HG02798 (cell line): ENCODE measurements at regions not wholly inside any gene's neighbourhood (a gene's known extent, or its start where the extent isn't known, plus 50 kb on each side); places are given as distances from the start of the nearest gene placed in this dataset.
"Not testable (repeated sequence)": the region's sequence is repeated elsewhere in the genome, so short reads cannot be mapped to it uniquely, and the experiment has no call there.

Experiments
- ATAC-seq: cut with Tn5 transposase; IDR thresholded peaks from one replicate; pipeline ENCODE4 v1.9.1; 2021; ENCODE audit warnings: mild to moderate bottlenecking; ENCODE audit not compliant: unreplicated experiment, poor library complexity

DNA sequence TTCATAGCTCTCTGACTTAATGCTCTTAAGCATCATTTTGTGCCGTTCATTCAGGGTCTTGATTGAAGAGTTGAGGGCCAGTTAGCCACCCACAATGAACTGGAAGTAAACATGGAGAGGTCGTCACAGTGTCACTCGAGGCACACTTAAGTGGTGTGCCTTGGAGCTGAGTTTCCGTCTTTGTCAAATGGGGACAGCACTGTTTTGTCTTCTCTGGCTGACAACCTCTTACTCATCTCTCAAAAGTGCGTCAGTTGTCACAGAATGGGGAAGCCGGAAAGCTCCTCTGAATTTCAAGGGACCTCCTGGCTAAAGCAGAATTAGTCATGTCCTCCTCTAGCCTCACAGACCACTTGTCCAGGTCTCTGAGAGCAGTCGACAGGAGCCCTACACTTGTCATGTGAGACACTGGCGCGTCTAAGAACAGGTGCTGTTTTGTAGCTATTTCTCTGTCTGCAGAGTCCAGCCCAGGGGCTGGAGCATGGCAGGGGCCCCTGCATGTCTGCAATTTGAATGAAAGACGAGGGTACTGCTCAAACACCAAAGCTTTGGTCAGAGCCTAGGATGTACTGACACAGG is 231.5 kb downstream of the NPIPA7 start:
- ATAC-seq = not testable (repeated sequence)

DNA sequence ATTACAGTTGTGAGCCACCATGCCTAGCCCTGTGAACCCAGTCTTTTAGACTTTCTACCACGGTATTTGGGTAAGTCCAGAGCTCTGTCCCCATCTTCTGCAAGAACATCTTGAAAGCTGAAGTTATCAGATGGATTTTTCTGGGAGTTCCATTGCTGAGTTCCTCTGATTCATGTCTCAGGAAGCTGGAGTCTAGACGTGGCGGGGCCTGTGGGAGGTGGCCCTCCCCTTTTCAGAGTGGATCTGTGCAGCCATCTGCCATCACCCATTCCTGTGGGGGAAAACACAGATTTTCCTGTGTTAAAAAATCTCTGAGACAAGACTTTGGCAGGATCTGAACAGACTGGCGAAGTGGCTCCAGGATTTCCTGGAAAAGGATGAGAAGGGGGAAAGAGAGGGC is 234.3 kb downstream of the NPIPA7 start:
- not testable (repeated sequence) for ATAC-seq

DNA sequence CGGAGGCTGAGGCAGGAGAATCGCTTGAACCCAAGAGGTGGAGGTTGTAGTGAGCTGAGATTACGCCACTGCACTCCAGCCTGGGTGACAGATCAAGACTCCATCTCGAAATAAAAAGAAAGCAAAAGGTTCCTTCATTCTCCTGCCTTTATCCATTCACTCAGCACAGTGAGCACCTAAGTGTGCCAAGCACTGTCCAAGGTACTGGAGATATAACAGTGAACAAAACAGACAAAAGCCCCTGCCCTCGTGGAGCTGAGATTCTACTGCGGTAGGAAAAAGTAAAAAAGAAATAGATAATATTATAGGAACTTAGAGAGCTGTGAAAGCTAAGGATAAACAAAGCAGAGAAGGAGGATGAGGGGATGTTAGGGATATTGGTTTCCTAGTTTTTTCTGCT is 235.5 kb downstream of the NPIPA7 start:
- not testable (repeated sequence) for ATAC-seq

DNA sequence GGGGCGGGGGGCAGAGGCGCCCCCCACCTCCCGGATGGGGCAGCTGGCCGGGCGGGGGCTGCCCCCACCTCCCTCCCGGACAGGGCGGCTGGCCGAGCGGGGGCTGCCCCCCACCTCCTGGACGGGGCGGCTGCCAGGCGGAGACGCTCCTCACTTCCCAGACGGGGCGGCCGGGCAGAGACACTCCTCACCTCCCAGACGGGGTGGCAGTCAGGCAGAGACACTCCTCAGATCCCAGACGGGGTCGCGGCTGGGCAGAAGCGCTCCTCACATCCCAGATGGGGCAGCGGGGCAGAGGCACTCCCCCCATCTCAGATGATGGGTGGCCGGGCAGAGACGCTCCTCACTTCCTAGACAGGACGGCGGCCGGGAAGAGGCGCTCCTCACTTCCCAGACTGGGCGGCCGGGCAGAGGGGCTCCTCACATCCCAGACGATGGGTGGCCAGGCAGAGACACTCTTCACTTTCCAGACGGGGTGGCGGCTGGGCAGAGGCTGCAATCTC is 240.1 kb downstream of the NPIPA7 start:
- not testable (repeated sequence) for ATAC-seq

DNA sequence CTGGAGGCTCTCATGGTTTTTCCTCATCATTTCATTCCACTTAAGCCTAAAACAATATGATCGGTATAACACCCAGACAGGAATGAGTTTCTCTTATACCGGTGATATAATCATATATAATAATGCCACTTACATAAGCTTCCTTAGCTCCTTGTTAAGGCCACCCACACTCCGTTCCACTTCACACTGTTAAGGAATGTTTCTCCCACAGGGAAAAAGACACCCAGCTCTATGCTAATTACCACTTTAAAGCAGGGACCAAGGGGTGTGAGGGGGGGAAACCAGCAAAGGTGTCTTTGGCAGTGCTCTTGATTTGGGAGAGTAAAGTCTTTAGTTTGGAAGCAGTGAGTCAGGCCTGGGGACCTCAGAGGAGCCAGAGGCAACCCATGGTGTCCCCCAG is 245.4 kb downstream of the NPIPA7 start:
- not testable (repeated sequence) for ATAC-seq

DNA sequence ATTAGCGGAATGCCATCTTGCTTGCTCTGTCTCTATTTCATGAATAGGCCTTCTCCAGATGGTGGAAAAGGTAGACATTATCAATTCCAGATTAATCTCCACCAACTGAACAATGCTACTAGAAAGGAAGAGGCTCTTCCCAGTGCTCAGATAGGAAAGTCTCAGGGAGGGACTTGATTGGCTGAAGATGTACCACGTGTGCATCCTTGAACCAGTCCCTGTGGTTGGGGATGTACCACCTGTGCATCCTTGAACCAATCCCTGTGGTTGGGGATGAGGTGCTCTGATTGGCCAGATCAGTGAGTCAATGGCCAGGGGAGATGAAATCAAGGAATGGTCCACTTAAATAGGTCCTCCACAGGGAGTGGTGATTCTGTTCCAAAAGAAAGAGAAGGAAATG is 246.2 kb downstream of the NPIPA7 start:
- not testable (repeated sequence) for ATAC-seq

DNA sequence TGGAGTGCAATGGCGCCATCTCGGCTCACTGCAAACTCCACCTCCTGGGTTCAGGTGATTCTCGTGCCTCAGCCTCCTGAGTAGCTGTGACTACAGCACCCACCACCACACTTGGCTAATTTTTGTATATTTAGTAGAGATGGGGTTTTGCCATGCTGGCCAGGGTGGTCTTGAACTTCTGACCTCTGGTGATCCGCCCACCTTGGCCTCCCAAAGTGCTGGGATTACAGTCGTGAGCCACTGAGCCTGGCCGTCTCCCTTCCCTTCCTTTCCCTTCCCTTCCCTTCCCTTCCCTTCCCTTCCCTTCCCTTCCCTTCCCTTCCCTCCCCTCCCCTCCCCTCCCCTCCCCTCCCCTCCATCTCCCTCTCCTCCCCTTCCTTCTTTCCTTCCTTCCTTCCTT is 248.9 kb downstream of the NPIPA7 start:
- not testable (repeated sequence) for ATAC-seq

DNA sequence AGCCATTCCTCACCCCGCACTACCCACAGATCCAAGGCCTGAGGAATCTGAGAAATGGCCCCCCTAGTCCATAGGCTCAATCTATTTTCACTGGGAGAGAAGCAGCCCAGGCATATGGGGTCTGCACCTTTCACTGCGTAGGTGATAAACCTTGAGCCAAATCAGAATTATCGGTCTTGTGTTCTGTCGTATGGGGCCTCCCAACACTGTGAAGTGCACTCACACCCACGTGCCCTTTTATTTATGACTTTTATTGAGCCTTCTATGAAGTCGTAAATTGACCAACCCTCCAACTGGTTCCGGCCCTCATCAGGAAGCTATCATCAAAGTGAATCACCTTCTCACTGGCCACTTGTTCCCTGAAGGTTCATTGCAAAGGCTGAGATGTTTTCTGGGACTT is 259.3 kb downstream of the NPIPA7 start:
- ATAC-seq = not testable (repeated sequence)

DNA sequence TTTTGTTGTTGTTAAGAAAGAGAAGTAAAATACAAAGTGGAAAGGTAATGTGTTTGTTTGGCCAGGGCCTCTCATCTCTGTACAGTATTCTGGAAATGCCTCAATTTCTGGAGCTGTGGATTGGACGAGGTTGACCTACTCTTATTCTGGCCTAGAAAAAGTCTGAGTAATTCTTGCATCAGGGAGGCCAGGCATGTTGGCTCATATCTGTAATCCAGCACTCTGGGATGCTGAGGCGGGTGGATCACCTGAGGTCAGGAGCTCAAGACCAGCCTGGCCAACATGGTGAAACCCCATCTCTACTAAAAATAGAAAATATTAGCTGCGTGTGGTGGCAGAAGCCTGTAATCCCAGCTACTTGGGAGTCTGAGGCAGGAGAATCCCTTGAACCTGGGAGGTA is 259.8 kb downstream of the NPIPA7 start:
- not testable (repeated sequence) for ATAC-seq

DNA sequence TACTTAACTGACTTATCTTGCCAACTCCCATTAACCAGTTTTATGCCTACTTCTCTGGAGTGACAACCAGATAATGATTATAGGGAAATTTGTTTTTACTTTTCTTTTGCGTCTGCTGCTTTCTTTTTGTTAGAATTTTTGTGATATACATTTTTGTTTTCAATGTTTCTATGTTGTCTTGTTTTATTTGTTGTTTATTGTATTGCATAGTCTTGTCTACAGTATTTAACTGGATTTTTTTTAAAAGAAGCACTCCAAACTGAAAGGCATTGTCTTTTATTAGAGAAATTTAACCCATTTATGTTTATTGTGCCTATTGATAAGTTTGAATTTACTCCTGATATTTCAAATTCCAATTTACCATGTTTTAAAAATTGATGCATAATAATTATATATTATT is 264.9 kb downstream of the NPIPA7 start:
- ATAC-seq = not testable (repeated sequence)

DNA sequence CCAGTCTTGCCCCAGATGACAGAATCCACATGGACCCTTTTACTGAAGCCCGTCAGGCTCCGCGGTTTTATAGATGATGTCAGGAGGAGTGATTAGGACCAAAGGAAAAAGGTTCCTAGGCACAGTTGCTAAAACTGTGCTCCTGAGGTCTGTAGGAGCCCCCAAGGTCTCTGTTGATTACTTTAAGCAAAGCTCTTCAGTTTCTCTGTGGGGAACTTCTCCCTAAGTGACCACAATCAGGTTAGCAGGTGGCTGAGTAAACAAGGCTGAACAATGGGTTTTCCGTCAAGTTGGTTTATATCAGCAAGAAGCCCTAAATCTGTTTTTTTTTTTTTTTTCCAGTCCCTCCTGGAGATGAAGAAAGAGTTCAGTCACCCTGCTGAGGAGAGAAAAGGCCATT is 269.1 kb downstream of the NPIPA7 start:
- ATAC-seq = not testable (repeated sequence)

DNA sequence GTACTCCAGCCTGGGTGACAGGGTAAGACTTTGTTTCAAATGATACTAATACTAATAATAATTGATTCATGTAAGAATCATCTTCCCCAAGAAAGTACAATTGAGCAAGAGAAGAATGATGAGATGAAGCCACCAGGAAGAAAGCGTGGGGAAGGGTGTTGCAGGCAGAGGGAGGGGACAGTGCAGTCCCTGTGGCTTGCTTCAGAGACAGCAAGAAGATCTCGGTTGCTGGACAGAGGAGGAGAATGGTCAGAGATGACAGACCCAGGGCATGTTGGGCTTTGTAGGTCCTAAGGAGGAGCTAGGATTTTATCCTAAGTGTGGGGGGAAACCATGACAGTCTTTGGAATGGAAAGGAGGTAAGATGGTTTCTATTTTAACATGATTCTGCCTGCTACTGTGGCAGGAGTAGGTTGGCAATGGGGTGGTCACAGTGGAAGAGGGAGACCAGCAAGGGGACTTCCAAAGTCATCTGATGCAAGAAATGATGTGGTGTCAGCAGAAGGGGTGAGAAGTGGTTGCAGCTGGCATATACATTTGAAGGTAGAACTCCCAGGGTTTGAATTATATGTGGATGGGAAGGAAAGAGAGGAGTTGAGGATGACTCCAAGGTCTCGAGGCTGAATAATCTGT is 293.4 kb downstream of the NPIPA7 start:
- ATAC-seq = not testable (repeated sequence)

DNA sequence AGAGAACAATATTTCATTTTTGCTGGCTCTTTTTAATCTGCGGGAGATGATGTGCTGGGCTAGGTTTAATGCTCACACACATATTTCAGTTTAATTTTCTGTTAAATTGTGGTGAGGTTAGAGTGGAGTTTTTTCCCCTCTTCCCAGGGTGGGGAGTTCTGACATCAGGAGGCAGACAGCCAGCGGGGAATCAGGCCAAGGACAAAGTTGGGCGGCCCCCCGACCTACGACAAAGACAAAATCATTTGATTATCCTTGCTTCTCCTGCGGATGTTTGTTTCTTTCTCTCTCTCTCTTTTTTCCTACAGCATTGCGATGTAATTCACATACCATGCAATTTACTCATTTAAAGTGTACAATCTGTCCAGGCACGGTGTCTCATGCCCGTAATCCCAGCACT is 295.9 kb downstream of the NPIPA7 start:
- ATAC-seq = not testable (repeated sequence)

DNA sequence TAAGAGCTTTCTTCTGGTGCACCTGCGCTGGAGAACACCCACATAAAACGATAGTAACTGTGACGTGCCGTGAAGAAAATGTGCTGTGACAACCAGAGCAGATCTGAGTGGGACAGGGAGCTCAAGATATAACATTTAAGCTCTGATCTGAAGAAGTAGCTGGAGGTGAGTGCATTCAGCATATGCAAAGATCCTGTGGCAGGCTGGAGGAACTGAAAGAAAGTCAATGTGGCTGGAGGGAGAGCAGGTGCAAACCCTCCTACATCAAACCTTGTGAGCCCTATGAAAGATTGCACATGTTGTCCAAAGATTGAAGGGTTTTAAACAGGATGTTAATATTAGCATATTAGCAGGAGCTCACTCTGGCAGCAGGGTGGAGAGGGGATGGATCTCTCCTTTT is 342.9 kb downstream of the NPIPA7 start:
- not testable (repeated sequence) for ATAC-seq

DNA sequence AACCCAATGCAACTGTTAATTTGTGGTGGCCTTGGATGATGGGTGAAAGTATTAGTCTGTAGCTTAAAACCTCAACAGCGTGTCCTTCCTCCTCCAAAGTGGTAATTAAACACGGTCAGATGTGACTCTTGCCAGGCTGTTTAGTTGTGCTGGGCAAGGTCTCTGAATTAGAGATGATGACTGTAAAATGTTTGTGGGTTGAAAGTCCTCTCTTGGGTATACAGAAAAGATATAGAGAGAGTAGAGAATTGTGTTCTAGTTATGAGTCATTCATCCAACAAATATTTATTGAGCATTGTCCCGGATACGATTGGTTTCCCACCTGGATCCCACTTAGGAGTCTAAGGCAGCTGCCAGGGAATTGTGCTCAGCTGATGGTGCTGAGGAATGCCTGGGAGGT is 343.7 kb downstream of the NPIPA7 start:
- ATAC-seq = not testable (repeated sequence)

DNA sequence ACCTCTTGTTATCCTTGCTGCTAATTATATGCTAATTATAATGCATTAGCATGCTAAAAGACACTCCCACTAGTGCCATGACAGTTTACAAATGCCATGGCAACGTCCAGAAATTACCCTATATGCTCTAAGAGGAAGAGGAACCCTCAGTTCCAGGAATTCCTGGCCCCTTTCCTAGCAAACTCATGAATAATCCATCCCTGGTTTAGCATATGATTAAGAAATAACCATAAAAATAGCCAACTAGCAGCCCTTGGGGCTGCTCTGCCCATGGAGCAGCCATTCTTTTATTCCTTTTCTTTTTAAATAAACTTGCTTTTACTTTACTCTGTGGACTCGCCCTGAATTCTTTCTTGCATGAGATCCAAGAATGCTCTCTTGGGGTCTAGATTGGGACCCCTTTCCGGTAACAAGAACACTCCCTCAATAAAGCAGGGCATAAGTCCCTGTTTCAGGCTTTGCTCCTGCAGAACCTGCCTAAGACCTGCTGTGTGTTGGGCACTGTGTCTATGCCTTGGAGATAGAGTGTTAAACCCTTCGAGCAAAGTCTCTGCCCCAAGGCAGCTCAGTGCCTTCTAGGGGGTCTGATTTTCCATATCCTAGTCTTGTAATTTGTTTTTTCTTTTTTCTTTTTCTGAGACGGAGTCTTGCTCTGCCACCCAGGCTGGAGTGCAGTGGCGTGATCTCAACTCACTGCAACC is 345.0 kb downstream of the NPIPA7 start:
- ATAC-seq = not testable (repeated sequence)

DNA sequence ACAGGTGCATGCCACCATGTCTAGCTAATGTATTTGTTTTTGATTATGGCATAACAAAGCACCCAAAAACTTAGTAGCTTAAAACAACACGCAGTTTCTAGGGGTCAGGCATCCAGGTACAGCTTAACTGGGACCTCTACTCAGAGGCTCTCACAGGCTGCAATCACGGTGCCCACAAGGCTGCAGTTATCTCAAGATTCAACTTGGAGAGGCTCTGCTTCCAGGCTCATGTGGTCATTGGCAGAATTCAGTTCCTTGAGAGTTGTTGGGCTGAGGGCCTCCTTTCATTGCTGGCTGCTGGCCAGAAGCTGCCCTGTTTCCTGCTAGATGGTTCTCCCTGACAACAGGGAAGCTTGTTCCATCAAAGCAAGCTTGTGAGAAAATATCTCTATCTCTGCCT is 348.1 kb downstream of the NPIPA7 start:
- not testable (repeated sequence) for ATAC-seq

DNA sequence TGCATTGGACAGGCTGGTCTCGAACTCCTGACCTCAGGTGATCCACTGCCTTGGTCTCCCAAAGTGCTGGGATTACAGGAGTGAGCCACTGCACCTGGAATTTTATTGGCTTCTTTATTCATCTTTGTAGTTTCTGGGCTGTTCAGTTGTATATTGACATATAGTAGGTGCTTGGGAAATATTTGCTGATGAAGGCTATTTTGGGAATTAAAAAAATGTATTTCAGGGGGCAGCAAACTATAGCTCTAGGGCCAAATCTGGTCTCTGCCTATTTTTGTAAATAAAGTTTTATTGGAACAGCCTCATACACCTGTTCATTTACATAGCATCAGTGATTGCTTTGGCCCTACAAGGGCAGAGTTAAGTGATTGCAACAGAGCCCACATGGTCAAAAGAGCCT is 363.6 kb downstream of the NPIPA7 start:
- ATAC-seq = not testable (repeated sequence)

DNA sequence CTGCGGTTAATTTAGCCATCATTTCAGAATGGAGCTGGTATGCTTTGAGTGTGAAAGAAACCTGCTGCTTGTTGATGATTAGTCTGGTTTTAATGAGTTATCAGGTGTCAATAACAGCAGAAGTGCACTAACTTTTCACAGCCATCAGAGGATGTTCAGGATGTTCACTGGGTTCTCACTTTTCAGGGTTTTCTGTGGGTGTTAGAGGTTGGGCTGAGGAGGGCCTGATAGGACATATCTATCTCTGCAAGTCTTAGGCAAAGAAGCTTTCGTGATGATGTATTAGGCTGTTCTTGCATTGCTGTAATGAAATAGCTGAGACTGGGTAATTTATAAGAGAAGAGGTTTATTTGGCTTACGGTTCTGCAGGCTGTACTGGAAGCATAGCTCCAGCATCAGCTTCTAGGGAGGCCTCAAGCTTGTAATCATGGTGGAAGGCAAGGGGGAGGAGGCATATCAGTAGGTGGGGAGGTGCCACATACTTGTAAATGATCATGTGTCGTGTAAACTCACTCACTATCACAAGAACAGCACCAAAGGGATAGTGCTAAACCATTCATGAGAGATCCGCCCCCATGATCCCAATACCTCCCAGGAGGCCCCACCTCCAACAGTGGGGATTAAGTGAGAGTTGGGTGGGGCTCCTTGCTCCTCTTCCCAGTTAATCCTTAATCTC is 376.2 kb downstream of the NPIPA7 start:
- ATAC-seq = not testable (repeated sequence)

DNA sequence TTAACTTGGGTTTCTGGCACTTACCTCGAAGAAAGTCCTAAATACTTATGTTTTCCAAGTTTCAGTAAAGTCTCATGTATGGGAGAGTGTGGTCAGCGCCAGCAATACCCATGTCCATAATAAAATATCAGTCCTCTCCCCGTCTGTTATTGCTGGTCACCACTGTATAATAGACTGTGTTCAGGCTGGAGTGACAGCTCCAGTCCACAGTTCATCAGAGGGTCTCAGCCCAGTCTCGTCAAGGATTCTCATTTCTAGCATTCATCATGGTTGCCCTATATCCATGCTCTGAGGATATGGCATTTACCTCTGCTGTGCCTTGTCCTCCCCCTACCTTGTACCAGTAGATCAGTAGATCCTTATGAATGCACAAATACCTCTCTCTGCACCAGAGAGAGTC is 384.5 kb downstream of the NPIPA7 start:
- ATAC-seq = no peak

DNA sequence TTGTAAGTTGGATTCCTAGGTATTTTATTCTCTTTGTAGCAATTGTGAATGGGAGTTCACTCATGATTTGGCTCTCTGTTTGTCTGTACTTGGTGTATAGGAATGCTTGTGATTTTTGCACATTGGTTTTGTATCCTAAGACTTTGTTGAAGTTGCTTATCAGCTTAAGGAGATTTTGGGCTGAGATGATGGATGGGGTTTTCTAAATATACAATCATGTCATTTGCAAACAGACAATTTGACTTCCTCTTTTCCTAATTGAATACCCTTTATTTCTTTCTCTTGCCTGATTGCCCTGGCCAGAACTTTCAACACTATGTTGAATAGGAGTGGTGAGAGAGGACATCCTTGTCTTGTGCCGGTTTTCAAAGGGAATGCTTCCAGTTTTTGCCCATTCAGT is 391.8 kb downstream of the NPIPA7 start:
- ATAC-seq = not testable (repeated sequence)
